Activated CD4-positive, CD25-positive, alpha-beta regulatory T cell (primary cell): ENCODE measurements at regions not wholly inside any gene's neighbourhood (a gene's known extent, or its start where the extent isn't known, plus 50 kb on each side); places are given as distances from the start of the nearest gene placed in this dataset.

Source experiments
- DNase-seq, 4 experiments: peaks; one replicate each; lab custom pipeline; 2025; lab: John Stamatoyannopoulos, UW

- no peak for DNase-seq
These were observed 616.3 kb downstream of the INSC start for GRCh38 chr11:15730995-15731385.

- no peak for DNase-seq
These were observed 620.6 kb downstream of the SOX6 start for GRCh38 chr11:15735706-15736105.

- no peak for DNase-seq
These were observed 619.0 kb downstream of the SOX6 start for GRCh38 chr11:15737320-15737719.

GRCh38 chr11:15738931-15739330 is 617.4 kb downstream of the SOX6 start:
- DNase-seq: no peak

- DNase-seq: no peak
These were observed 613.5 kb downstream of the SOX6 start for GRCh38 chr11:15742626-15743519.

- DNase-seq: no peak
These were observed 611.7 kb downstream of the SOX6 start for GRCh38 chr11:15744693-15745092.

- no peak for DNase-seq
These were observed 611.1 kb downstream of the SOX6 start for GRCh38 chr11:15745266-15745665.

- no peak for DNase-seq
These were observed 608.7 kb downstream of the SOX6 start for GRCh38 chr11:15747671-15748070.

GRCh38 chr11:15748132-15748531 is 608.2 kb downstream of the SOX6 start:
- DNase-seq: no peak

GRCh38 chr11:15748741-15749140 is 607.6 kb downstream of the SOX6 start:
- DNase-seq: no peak

- no peak for DNase-seq
These were observed 605.6 kb downstream of the SOX6 start for GRCh38 chr11:15750535-15751308.

- no peak for DNase-seq
These were observed 602.1 kb downstream of the SOX6 start for GRCh38 chr11:15754221-15754620.

GRCh38 chr11:15757048-15757698 is 599.2 kb downstream of the SOX6 start:
- no peak for DNase-seq

GRCh38 chr11:15758857-15759465 is 597.4 kb downstream of the SOX6 start:
- DNase-seq: no peak

GRCh38 chr11:15761235-15761634 is 595.1 kb downstream of the SOX6 start:
- DNase-seq: no peak

- DNase-seq: no peak
These were observed 592.0 kb downstream of the SOX6 start for GRCh38 chr11:15764326-15764725.

- no peak for DNase-seq
These were observed 591.4 kb downstream of the SOX6 start for GRCh38 chr11:15764948-15765347.

- DNase-seq: no peak
These were observed 590.8 kb downstream of the SOX6 start for GRCh38 chr11:15765530-15765929.

GRCh38 chr11:15768321-15768720 is 588.0 kb downstream of the SOX6 start:
- no peak for DNase-seq

GRCh38 chr11:15769203-15769602 is 587.1 kb downstream of the SOX6 start:
- DNase-seq: no peak

GRCh38 chr11:15770798-15771414 is 585.4 kb downstream of the SOX6 start:
- no peak for DNase-seq

GRCh38 chr11:15772547-15772946 is 583.8 kb downstream of the SOX6 start:
- DNase-seq: no peak
